ENCODE measurements at regions not wholly inside any gene's neighbourhood (a gene's known extent, or its start where the extent isn't known, plus 50 kb on each side); places are given as distances from the start of the nearest gene placed in this dataset.

GRCh38 chr5:74945561-74946165, 79.5 kb upstream of the FAM169A start (continued):
- TF ChIP-seq E2F4 (IDR thresholded peaks at IDR 0.05; ENCODE audit: low read depth, low read length): no peak
- peak; percentile 53; the same call in 1 of the 3 replicates for TF ChIP-seq POU2F2 (IDR thresholded peaks at IDR 0.05; ENCODE audit: borderline replicate concordance, low read depth, low read length)
- no peak for TF ChIP-seq MEF2A (IDR thresholded peaks at IDR 0.05; ENCODE audit: insufficient read depth, low read depth, low read length)
- TF ChIP-seq RUNX3 (IDR thresholded peaks at IDR 0.05; ENCODE audit: low read length): peak; percentile 86
- TF ChIP-seq ATF3 (IDR thresholded peaks at IDR 0.05; ENCODE audit: borderline replicate concordance, extremely low read depth, low read depth, low read length): no peak
- no peak for TF ChIP-seq BMI1 (IDR thresholded peaks at IDR 0.05; ENCODE audit: borderline replicate concordance)
- TF ChIP-seq REST (IDR thresholded peaks at IDR 0.05; ENCODE audit: low read depth, low read length): no peak
- no peak for TF ChIP-seq ZNF207 (IDR thresholded peaks at IDR 0.05; ENCODE audit: borderline replicate concordance)
- TF ChIP-seq ZBTB33 (IDR thresholded peaks at IDR 0.05): no peak
- TF ChIP-seq ZNF592 (IDR thresholded peaks at IDR 0.05): no peak
- TF ChIP-seq STAT3 (IDR thresholded peaks at IDR 0.05; ENCODE audit: low read depth, low read length): no peak
- TF ChIP-seq DPF2 (IDR thresholded peaks at IDR 0.05): 0 out of 2 replicates have a peak, but pooled peaks have one; percentile 32
- TF ChIP-seq TAF1 (IDR thresholded peaks at IDR 0.05; ENCODE audit: borderline replicate concordance, low read depth, low read length): no peak
- 0 out of 6 replicates have a peak, but pooled peaks of 1 of the 3 experiments have one; percentile 4 for TF ChIP-seq CTCF (IDR thresholded peaks at IDR 0.05 in 2 of 3, conservative IDR thresholded peaks at IDR 0.05 in 1 of 3; ENCODE audit: control insufficient read depth in 2 of 3, extremely low read depth in 1 of 3, insufficient read depth in 1 of 3, low read depth in 3 of 3, low read length in 3 of 3)
